ENCODE measurements at regions not wholly inside any gene's neighbourhood (a gene's known extent, or its start where the extent isn't known, plus 50 kb on each side); places are given as distances from the start of the nearest gene placed in this dataset.

- no peak for DNase-seq (ENCODE audit: low spot score)
Measured at GRCh38 chr7:55639640-55640039, 67.3 kb upstream of the VOPP1 start.

- DNase-seq (ENCODE audit: low spot score), result no peak
Measured at GRCh38 chr7:55629051-55629677, 56.9 kb upstream of the VOPP1 start.

- DNase-seq (ENCODE audit: low spot score), result no peak
Measured at GRCh38 chr7:55624813-55625212, 52.5 kb upstream of the VOPP1 start.

- DNase-seq (ENCODE audit: low spot score), result no peak
Measured at GRCh38 chr7:55623617-55624016, 51.3 kb upstream of the VOPP1 start.

- DNase-seq (ENCODE audit: low spot score), result no peak
Measured at GRCh38 chr7:55622241-55622640, 49.9 kb upstream of the VOPP1 start.
